Cardiac fibroblast (primary cell): ENCODE measurements at regions not wholly inside any gene's neighbourhood (a gene's known extent, or its start where the extent isn't known, plus 50 kb on each side); places are given as distances from the start of the nearest gene placed in this dataset.

ENCODE experiments used
- DNase-seq, 2 donors: peaks; one replicate each; pipeline versions ENCODE4 v3.0.0 to v3.0.0-alpha.2; 2010; ENCODE audit warnings: low read depth in 2 of 2
- H3K4me3 ChIP-seq, 2 donors: replicated peaks in 1 of 2; 1 replicate in 1 of 2; 2 replicates in 1 of 2; pipeline ENCODE4 v1.5.1; 2011; ENCODE audit warnings: low read depth in 2 of 2, low read length in 2 of 2, mild to moderate bottlenecking in 2 of 2, moderate library complexity in 1 of 2
- CTCF ChIP-seq: IDR thresholded peaks from one replicate; pipeline ENCODE4 v1.5.1; 2011; ENCODE audit warnings: low read depth, mild to moderate bottlenecking, low read length, inconsistent platforms

GRCh38 chr10:33982995-33983394 lies 648.5 kb upstream of the NRP1 start:
- no peak for TF ChIP-seq CTCF

DNA sequence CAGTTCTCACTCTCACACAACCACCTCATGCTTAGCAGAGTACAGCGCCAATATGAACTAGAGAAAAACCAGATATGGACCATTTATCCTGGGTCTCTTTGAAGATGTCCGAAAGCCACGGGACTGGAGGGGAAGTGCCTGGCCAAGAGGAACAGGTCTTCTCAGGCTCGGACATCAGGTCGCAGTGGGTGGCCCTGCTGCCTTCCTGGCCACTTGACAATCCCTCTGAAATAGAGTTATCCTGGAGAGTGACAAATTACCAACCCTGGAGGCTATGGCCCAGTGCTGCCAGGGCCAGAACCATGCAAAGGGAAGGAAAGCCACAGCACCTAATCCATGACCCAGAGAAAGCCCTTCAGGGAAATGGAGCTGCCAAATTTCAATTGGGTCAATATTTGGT lies 646.8 kb upstream of the NRP1 start:
- DNase-seq: no peak
- no peak for TF ChIP-seq CTCF
- H3K4me3 ChIP-seq: no peak overlapping the region

More at GRCh38 chr10:33982995-33983394, 648.5 kb upstream of the NRP1 start:
- peak in 1 of 2 donors; percentile 47 for DNase-seq
- no peak overlapping the region for H3K4me3 ChIP-seq

GRCh38 chr10:33979195-33979594 lies 644.7 kb upstream of the NRP1 start:
- TF ChIP-seq CTCF: no peak
- no peak for DNase-seq
- H3K4me3 ChIP-seq: no peak overlapping the region

DNA sequence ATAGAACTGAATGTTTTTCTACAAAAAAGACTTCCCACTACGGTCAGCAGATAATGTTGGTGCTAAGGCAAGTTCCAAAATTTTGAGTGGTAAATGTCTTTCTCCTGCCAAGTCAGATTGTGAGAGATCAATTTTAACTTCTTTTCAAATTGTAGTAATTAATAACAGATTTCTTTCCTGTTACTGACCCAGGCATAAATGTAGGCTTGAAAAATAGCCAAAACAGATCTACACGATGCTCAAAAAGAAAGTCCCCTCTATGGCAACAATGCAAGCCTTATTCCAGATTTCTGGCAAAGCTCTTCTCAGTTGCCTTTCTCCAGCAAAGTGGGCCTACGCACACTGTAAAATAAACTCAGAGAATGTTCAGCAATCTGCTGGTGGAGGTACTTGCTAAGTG lies 641.0 kb upstream of the NRP1 start:
- no peak for TF ChIP-seq CTCF

DNA sequence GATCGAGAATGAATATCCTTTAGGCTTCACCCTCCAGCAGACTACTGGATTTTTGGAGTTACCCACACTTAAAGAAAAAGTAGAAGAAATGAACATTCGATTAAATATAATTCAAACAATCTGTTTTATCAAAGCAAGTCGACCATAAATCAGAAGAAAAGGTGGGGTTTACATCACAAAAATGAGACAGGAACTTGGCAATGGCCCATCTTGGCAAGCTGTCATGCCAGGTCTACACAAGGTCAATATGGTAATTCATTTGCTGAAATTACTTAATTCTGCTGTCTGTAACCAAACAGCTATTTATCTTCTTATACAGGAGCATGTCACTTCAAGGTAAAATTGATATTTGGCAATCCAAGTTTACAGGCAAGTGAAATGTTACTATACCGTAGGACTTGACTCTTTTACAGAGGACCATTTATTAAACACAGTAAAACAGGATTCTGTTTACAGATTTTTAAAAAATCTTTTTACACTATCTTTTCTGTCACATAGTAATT lies 640.6 kb upstream of the NRP1 start:
- DNase-seq: no peak
- no peak for TF ChIP-seq CTCF
- H3K4me3 ChIP-seq: no peak overlapping the region

More for the DNA sequence above, 641.0 kb upstream of the NRP1 start:
- DNase-seq: no peak
- no peak overlapping the region for H3K4me3 ChIP-seq

GRCh38 chr10:33968983-33969382 lies 634.5 kb upstream of the NRP1 start:
- no peak for TF ChIP-seq CTCF
- no peak overlapping the region for H3K4me3 ChIP-seq
- no peak for DNase-seq

DNA sequence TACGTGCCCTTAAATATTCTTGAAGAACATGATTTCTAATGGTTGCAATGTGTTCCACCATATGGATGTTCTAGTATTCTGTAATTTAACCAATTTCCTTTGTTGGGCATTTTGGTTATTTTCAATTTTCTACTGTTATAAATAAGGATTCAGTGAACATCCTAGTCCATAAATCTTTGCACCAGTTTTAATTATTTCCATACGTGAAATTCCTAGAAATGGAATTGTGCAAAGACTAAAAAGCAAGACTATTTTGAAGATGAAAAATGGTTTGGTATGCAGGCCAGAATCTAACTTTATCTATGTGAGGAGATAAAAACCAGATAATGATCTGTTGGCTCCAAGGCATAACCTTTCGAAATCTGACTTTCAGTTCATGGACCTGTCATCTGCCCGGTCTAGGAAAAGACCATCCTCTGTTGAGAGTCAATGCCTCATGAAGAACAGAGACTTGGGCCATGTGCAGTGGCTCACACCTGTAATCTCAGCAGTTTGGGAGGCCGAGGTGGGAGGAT lies 633.2 kb upstream of the NRP1 start:
- DNase-seq: no peak
- H3K4me3 ChIP-seq: no peak overlapping the region
- no peak for TF ChIP-seq CTCF
